Esophagus squamous epithelium (tissue), 4 donors: ENCODE measurements at regions not wholly inside any gene's neighbourhood (a gene's known extent, or its start where the extent isn't known, plus 50 kb on each side); places are given as distances from the start of the nearest gene placed in this dataset.

Experiments
- CTCF ChIP-seq, 6 experiments: fragments of 450-650 bp in 4 of 6; fragments of 200-600 bp in 2 of 6; sonication (generic) in 2 of 6; IDR thresholded peaks; one replicate each; pipeline ENCODE4 v1.5.1; 2016 to 2019; ENCODE audit warnings: antibody characterized with exemption in 6 of 6, mild to moderate bottlenecking in 4 of 6, moderate library complexity in 4 of 6
- POLR2A ChIP-seq, 4 donors: fragments of 450-650 bp; IDR thresholded peaks; one replicate each; pipeline ENCODE4 v1.6.1; 2017; ENCODE audit warnings: antibody characterized with exemption in 4 of 4, mild to moderate bottlenecking in 4 of 4, moderate library complexity in 3 of 4

- TF ChIP-seq CTCF (IDR thresholded peaks at IDR 0.05) (no peak), POLR2A (IDR thresholded peaks at IDR 0.05) (no peak)
Measured at GRCh38 chr13:40309881-40310280, 356.6 kb downstream of the FOXO1 start.
